ENCODE measurements at regions not wholly inside any gene's neighbourhood (a gene's known extent, or its start where the extent isn't known, plus 50 kb on each side); places are given as distances from the start of the nearest gene placed in this dataset.
"Not testable (repeated sequence)": the region's sequence is repeated elsewhere in the genome, so short reads cannot be mapped to it uniquely, and the experiment has no call there.

DNA sequence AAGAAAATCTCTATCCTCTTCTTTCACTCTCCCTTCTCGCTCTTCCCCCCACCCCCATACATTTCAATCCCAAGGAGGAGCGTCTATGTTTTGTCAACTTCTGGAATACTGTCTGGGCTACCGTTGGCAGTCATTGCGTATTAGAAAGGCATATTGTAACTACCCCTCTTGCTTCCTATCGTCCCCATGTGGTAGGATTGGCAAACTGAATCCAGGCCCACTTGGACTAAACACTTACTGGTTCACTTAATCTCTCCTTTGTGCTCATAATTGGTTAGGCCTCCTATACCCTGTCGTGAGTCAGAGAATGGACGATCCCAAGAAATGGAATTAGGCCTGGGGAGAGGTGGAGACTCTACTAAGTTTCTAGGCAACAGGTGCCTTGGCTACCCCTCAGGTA is 68.8 kb upstream of the SLC8A3 start:
- TF ChIP-seq, protein P1, sequence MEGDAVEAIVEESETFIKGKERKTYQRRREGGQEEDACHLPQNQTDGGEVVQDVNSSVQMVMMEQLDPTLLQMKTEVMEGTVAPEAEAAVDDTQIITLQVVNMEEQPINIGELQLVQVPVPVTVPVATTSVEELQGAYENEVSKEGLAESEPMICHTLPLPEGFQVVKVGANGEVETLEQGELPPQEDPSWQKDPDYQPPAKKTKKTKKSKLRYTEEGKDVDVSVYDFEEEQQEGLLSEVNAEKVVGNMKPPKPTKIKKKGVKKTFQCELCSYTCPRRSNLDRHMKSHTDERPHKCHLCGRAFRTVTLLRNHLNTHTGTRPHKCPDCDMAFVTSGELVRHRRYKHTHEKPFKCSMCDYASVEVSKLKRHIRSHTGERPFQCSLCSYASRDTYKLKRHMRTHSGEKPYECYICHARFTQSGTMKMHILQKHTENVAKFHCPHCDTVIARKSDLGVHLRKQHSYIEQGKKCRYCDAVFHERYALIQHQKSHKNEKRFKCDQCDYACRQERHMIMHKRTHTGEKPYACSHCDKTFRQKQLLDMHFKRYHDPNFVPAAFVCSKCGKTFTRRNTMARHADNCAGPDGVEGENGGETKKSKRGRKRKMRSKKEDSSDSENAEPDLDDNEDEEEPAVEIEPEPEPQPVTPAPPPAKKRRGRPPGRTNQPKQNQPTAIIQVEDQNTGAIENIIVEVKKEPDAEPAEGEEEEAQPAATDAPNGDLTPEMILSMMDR (IDR thresholded peaks at IDR 0.05), result no peak
- no peak for TF ChIP-seq POLR2AphosphoS5 (IDR thresholded peaks at IDR 0.05)
- TF ChIP-seq POLR2A (IDR thresholded peaks at IDR 0.05), result no peak

DNA sequence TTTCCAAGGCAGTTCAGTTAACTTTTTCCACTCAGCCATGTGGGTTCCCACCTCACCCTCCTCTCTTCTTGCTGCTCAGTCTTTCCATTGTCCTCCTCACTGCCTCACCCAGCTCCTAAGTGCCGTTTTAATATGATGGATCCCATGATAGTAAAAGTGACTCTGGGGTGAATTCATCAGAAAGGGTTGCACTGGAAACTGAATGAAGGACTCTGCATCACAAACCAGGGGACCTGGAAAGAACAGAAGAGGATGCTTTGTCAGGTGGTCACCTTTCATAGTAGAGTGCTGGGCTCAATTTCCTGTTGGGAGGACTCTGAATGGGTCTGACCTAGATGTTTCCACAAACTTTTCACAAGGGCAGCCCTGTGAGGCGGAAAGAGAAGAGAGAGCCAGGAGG is 67.8 kb upstream of the SLC8A3 start:
- Histone ChIP-seq H3K4me1 (replicated peaks) (no peaks in the 10 kb centered on the region), H3K27ac (no peak overlapping the region), H3K27me3 (replicated peaks; ENCODE audit: insufficient read depth) (no peaks in the 10 kb centered on the region), H3K4me3 (no peak overlapping the region), H3K36me3 (no peaks in the 10 kb centered on the region), H3K9me3 (no peaks in the 10 kb centered on the region)
- intact Hi-C loops (cut with DNase I), result no loop called here
- TF ChIP-seq POLR2A (IDR thresholded peaks at IDR 0.05) (no peak), POLR2AphosphoS5 (IDR thresholded peaks at IDR 0.05) (no peak)
- TF ChIP-seq, protein P1 (IDR thresholded peaks at IDR 0.05), result no peak
- DNase-seq (ENCODE audit: low spot score), result no peak
- WGBS, result 15% methylated on average over 2 of the region's 2 CpGs

More for the DNA sequence above, 68.8 kb upstream of the SLC8A3 start:
- no peaks in the 10 kb centered on the region for H3K36me3 ChIP-seq
- no peak for DNase-seq (ENCODE audit: low spot score)
- no peak overlapping the region for H3K27ac ChIP-seq
- WGBS, result 79% methylated on average over 7 of the region's 7 CpGs
- intact Hi-C loops (cut with DNase I), result no loop called here
- H3K4me3 ChIP-seq, result no peak overlapping the region
- H3K4me1 ChIP-seq (replicated peaks), result no peaks in the 10 kb centered on the region
- no peaks in the 10 kb centered on the region for H3K9me3 ChIP-seq
- no peaks in the 10 kb centered on the region for H3K27me3 ChIP-seq (replicated peaks; ENCODE audit: insufficient read depth)

- H3K36me3 ChIP-seq; H3K9me3 ChIP-seq; intact Hi-C loops (cut with DNase I); H3K4me1 ChIP-seq (replicated peaks); H3K27ac ChIP-seq; H3K27me3 ChIP-seq (replicated peaks; ENCODE audit: insufficient read depth): not testable (repeated sequence)
- H3K4me3 ChIP-seq, result peak overlapping the region; percentile 23 to 28
- 66% methylated on average over 25 of the region's 36 CpGs for WGBS
- DNase-seq (ENCODE audit: low spot score), result peak; percentile 4
These were observed 66.6 kb upstream of the SLC8A3 start for GRCh38 chr14:70255071-70256057.

- 0% methylated on average over 6 of the region's 31 CpGs for WGBS
- H3K36me3 ChIP-seq, result no peaks in the 10 kb centered on the region
- no peaks in the 10 kb centered on the region for H3K4me1 ChIP-seq (replicated peaks)
- DNase-seq (ENCODE audit: low spot score), result peak; percentile 20
- H3K9me3 ChIP-seq, result no peaks in the 10 kb centered on the region
- no peak for TF ChIP-seq POLR2A (IDR thresholded peaks at IDR 0.05)
- peak; percentile 19 for TF ChIP-seq POLR2AphosphoS5 (IDR thresholded peaks at IDR 0.05)
- H3K4me3 ChIP-seq, result peak overlapping the region; percentile 28 to 44
- H3K27me3 ChIP-seq (replicated peaks; ENCODE audit: insufficient read depth), result no peaks in the 10 kb centered on the region
- H3K27ac ChIP-seq, result peak overlapping the region; percentile 56 to 58
- intact Hi-C loops (cut with DNase I), result no loop called here
These were observed 65.8 kb upstream of the SLC8A3 start for GRCh38 chr14:70254476-70254961.

GRCh38 chr14:70253547-70253946 is 64.8 kb upstream of the SLC8A3 start:
- H3K9me3 ChIP-seq; H3K4me1 ChIP-seq (replicated peaks); DNase-seq (ENCODE audit: low spot score); H3K4me3 ChIP-seq; intact Hi-C loops (cut with DNase I); H3K27me3 ChIP-seq (replicated peaks; ENCODE audit: insufficient read depth); H3K36me3 ChIP-seq; H3K27ac ChIP-seq: not testable (repeated sequence)
- 74% methylated on average over 4 of the region's 4 CpGs for WGBS

DNA sequence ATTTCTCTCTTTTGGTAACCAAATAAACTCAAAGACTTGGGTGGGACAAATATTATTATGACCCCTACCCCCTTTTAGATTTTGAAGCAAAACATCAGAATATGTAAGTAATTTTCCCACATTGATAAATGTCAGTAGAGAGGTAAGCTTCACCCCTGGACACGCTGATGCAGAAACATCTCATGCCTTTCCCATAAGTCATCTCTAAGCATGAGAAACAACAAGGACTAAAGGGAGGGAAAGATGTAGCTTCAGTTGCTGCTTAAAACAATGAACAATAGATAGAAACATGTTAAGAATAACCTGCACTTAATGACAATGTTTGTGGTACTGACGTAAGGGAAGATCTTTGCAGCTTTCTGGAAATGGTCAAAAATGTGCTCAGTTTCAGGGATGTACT is 56.3 kb upstream of the SLC8A3 start:
- Histone ChIP-seq H3K36me3 (no peaks in the 10 kb centered on the region), H3K9me3 (no peaks in the 10 kb centered on the region), H3K4me1 (replicated peaks) (no peaks in the 10 kb centered on the region), H3K4me3 (no peak overlapping the region), H3K27ac (no peak overlapping the region), H3K27me3 (replicated peaks; ENCODE audit: insufficient read depth) (no peaks in the 10 kb centered on the region)
- 66% methylated on average over 2 of the region's 2 CpGs for WGBS
- intact Hi-C loops (cut with DNase I), result no loop called here
- no peak for DNase-seq (ENCODE audit: low spot score)
- TF ChIP-seq, protein P1 (IDR thresholded peaks at IDR 0.05), result no peak
- no peak for TF ChIP-seq POLR2AphosphoS5 (IDR thresholded peaks at IDR 0.05)
- TF ChIP-seq POLR2A (IDR thresholded peaks at IDR 0.05), result no peak
